ENCODE measurements at regions not wholly inside any gene's neighbourhood (a gene's known extent, or its start where the extent isn't known, plus 50 kb on each side); places are given as distances from the start of the nearest gene placed in this dataset.

GRCh38 chr20:11128220-11128718, 454.5 kb upstream of the JAG1 start:
- H3K27me3 Mint-ChIP-seq, result no peaks in the 10 kb centered on the region
- peaks cover 17% of the 10 kb centered on the region for H3K9me3 Mint-ChIP-seq
- H3K4me3 Mint-ChIP-seq, result no peak overlapping the region
- no peak for DNase-seq
- H3K4me1 Mint-ChIP-seq (ENCODE audit: low read depth), result no peaks in the 10 kb centered on the region
- no peaks in the 10 kb centered on the region for H3K36me3 Mint-ChIP-seq (ENCODE audit: low read depth)
- no peak overlapping the region for H3K27ac Mint-ChIP-seq

GRCh38 chr20:11128721-11129120, 454.9 kb upstream of the JAG1 start:
- H3K9me3 Mint-ChIP-seq, result peaks cover 16% of the 10 kb centered on the region
- no peaks in the 10 kb centered on the region for H3K4me1 Mint-ChIP-seq (ENCODE audit: low read depth)
- H3K36me3 Mint-ChIP-seq (ENCODE audit: low read depth), result no peaks in the 10 kb centered on the region

GRCh38 chr20:11130554-11131166, 456.9 kb upstream of the JAG1 start:
- no peak overlapping the region for H3K4me3 Mint-ChIP-seq
- DNase-seq, result no peak
- no peaks in the 10 kb centered on the region for H3K27me3 Mint-ChIP-seq
- H3K9me3 Mint-ChIP-seq, result peaks cover 17% of the 10 kb centered on the region
- H3K4me1 Mint-ChIP-seq (ENCODE audit: low read depth), result no peaks in the 10 kb centered on the region
- no peak overlapping the region for H3K27ac Mint-ChIP-seq
- no peaks in the 10 kb centered on the region for H3K36me3 Mint-ChIP-seq (ENCODE audit: low read depth)

More at GRCh38 chr20:11128721-11129120, 454.9 kb upstream of the JAG1 start:
- no peak for DNase-seq
- no peaks in the 10 kb centered on the region for H3K27me3 Mint-ChIP-seq
- H3K4me3 Mint-ChIP-seq, result no peak overlapping the region
- H3K27ac Mint-ChIP-seq, result no peak overlapping the region

GRCh38 chr20:11132819-11133415, 459.1 kb upstream of the JAG1 start:
- Mint-ChIP-seq H3K27me3 (no peaks in the 10 kb centered on the region), H3K4me1 (ENCODE audit: low read depth) (no peaks in the 10 kb centered on the region), H3K4me3 (no peak overlapping the region), H3K36me3 (ENCODE audit: low read depth) (no peaks in the 10 kb centered on the region), H3K9me3 (peaks cover 16% of the 10 kb centered on the region), H3K27ac (no peak overlapping the region)
- no peak for DNase-seq

- no peaks in the 10 kb centered on the region for H3K4me1 Mint-ChIP-seq (ENCODE audit: low read depth)
- H3K36me3 Mint-ChIP-seq (ENCODE audit: low read depth), result no peaks in the 10 kb centered on the region
- H3K27ac Mint-ChIP-seq, result no peak overlapping the region
- DNase-seq, result no peak
- H3K9me3 Mint-ChIP-seq, result peaks cover 4% of the 10 kb centered on the region
- no peaks in the 10 kb centered on the region for H3K27me3 Mint-ChIP-seq
- no peak overlapping the region for H3K4me3 Mint-ChIP-seq
Measured at GRCh38 chr20:11136691-11137090, 462.9 kb upstream of the JAG1 start.

GRCh38 chr20:11137688-11138087, 463.9 kb upstream of the JAG1 start:
- H3K9me3 Mint-ChIP-seq, result peaks cover 7% of the 10 kb centered on the region
- no peak for DNase-seq
- H3K27ac Mint-ChIP-seq, result no peak overlapping the region
- H3K4me1 Mint-ChIP-seq (ENCODE audit: low read depth), result no peaks in the 10 kb centered on the region
- no peaks in the 10 kb centered on the region for H3K27me3 Mint-ChIP-seq
- H3K36me3 Mint-ChIP-seq (ENCODE audit: low read depth), result no peaks in the 10 kb centered on the region
- H3K4me3 Mint-ChIP-seq, result no peak overlapping the region

- no peak overlapping the region for H3K27ac Mint-ChIP-seq
Measured at GRCh38 chr20:11140359-11140758, 466.6 kb upstream of the JAG1 start.

GRCh38 chr20:11143481-11143880, 469.7 kb upstream of the JAG1 start:
- Mint-ChIP-seq H3K4me1 (ENCODE audit: low read depth) (no peaks in the 10 kb centered on the region), H3K27me3 (no peaks in the 10 kb centered on the region), H3K4me3 (no peak overlapping the region), H3K9me3 (peaks cover 3% of the 10 kb centered on the region), H3K27ac (no peak overlapping the region), H3K36me3 (ENCODE audit: low read depth) (no peaks in the 10 kb centered on the region)
- no peak for DNase-seq

More at GRCh38 chr20:11140359-11140758, 466.6 kb upstream of the JAG1 start:
- Mint-ChIP-seq H3K36me3 (ENCODE audit: low read depth) (no peaks in the 10 kb centered on the region), H3K4me1 (ENCODE audit: low read depth) (no peaks in the 10 kb centered on the region), H3K4me3 (no peak overlapping the region), H3K27me3 (no peaks in the 10 kb centered on the region), H3K9me3 (peaks cover 3% of the 10 kb centered on the region)
- no peak for DNase-seq

- no peak overlapping the region for H3K27ac Mint-ChIP-seq
- no peak for DNase-seq
- peaks cover 3% of the 10 kb centered on the region for H3K9me3 Mint-ChIP-seq
- no peak overlapping the region for H3K4me3 Mint-ChIP-seq
- H3K4me1 Mint-ChIP-seq (ENCODE audit: low read depth), result no peaks in the 10 kb centered on the region
- no peaks in the 10 kb centered on the region for H3K36me3 Mint-ChIP-seq (ENCODE audit: low read depth)
- no peaks in the 10 kb centered on the region for H3K27me3 Mint-ChIP-seq
Measured at GRCh38 chr20:11144114-11144950, 470.5 kb upstream of the JAG1 start.

- H3K36me3 Mint-ChIP-seq (ENCODE audit: low read depth), result no peaks in the 10 kb centered on the region
- DNase-seq, result no peak
- H3K4me1 Mint-ChIP-seq (ENCODE audit: low read depth), result no peaks in the 10 kb centered on the region
- H3K27me3 Mint-ChIP-seq, result no peaks in the 10 kb centered on the region
- H3K4me3 Mint-ChIP-seq, result no peak overlapping the region
- H3K9me3 Mint-ChIP-seq, result peaks cover 3% of the 10 kb centered on the region
- no peak overlapping the region for H3K27ac Mint-ChIP-seq
Measured at GRCh38 chr20:11145616-11146015, 471.8 kb upstream of the JAG1 start.

GRCh38 chr20:11153819-11154218, 480.0 kb upstream of the JAG1 start:
- Mint-ChIP-seq H3K4me1 (ENCODE audit: low read depth) (no peaks in the 10 kb centered on the region), H3K9me3 (no peaks in the 10 kb centered on the region), H3K27me3 (no peaks in the 10 kb centered on the region), H3K36me3 (ENCODE audit: low read depth) (no peaks in the 10 kb centered on the region), H3K4me3 (no peak overlapping the region), H3K27ac (no peak overlapping the region)
- no peak for DNase-seq

- Mint-ChIP-seq H3K36me3 (ENCODE audit: low read depth) (no peaks in the 10 kb centered on the region), H3K27ac (no peak overlapping the region), H3K4me3 (no peak overlapping the region), H3K9me3 (no peaks in the 10 kb centered on the region), H3K4me1 (ENCODE audit: low read depth) (no peaks in the 10 kb centered on the region), H3K27me3 (no peaks in the 10 kb centered on the region)
- no peak for DNase-seq
Measured at GRCh38 chr20:11155156-11155756, 481.5 kb upstream of the JAG1 start.

GRCh38 chr20:11156922-11157321, 483.1 kb upstream of the JAG1 start:
- Mint-ChIP-seq H3K27me3 (no peaks in the 10 kb centered on the region), H3K9me3 (no peaks in the 10 kb centered on the region), H3K27ac (no peak overlapping the region), H3K36me3 (ENCODE audit: low read depth) (no peaks in the 10 kb centered on the region), H3K4me1 (ENCODE audit: low read depth) (no peaks in the 10 kb centered on the region), H3K4me3 (no peak overlapping the region)
- DNase-seq, result no peak

- H3K4me3 Mint-ChIP-seq, result no peak overlapping the region
- no peak overlapping the region for H3K27ac Mint-ChIP-seq
- no peak for DNase-seq
- no peaks in the 10 kb centered on the region for H3K27me3 Mint-ChIP-seq
- no peaks in the 10 kb centered on the region for H3K36me3 Mint-ChIP-seq (ENCODE audit: low read depth)
- no peaks in the 10 kb centered on the region for H3K4me1 Mint-ChIP-seq (ENCODE audit: low read depth)
- no peaks in the 10 kb centered on the region for H3K9me3 Mint-ChIP-seq
Measured at GRCh38 chr20:11158146-11158545, 484.3 kb upstream of the JAG1 start.
